HCT116 (cell line): ENCODE measurements at regions not wholly inside any gene's neighbourhood (a gene's known extent, or its start where the extent isn't known, plus 50 kb on each side); places are given as distances from the start of the nearest gene placed in this dataset.

Source experiments
- ATAC-seq: fragments of 200-7000 bp; cut with Tn5 transposase; 2 replicates; pipeline ENCODE4 v1.9.1; 2020; ENCODE audit warnings: mild to moderate bottlenecking, moderate library complexity
- BruUV-seq: library from RNA; stranded (reverse); fragments of 400-500 nt; replicated peaks from 2 replicates; lab custom pipeline; 2021; lab: Mats Ljungman, UMichigan
- CTCF ChIA-PET: fragments of 300-600 bp; sonication (Branson Sonifier 250); formaldehyde crosslinking; loops from one replicate; lab custom pipeline; 2021; ENCODE audit warnings: antibody characterized with exemption; lab: Charles Lee
- POLR2A ChIA-PET: fragments of 300-600, 350-600 bp; sonication (Branson Sonifier 250); formaldehyde crosslinking; loops from one replicate; lab custom pipeline; 2021; ENCODE audit warnings: antibody characterized with exemption; lab: Charles Lee
- RAD21 ChIA-PET, 2 experiments: fragments of 300-600 bp; sonication (Branson Sonifier 250); formaldehyde crosslinking; loops; one replicate each; lab custom pipeline; 2023; ENCODE audit warnings: low total read pairs in 2 of 2; ENCODE audit not compliant: uncharacterized antibody in 2 of 2, unreplicated experiment in 2 of 2, low non-redundant PET in 1 of 2; lab: Charles Lee
- DNase-seq: peaks from one replicate; pipeline ENCODE4 v3.0.0-alpha.2; 2010; ENCODE audit warnings: low read depth, low spot score
- H2AFZ ChIP-seq: fragments of 200-600 bp; shearing (Covaris generic), sonication (generic); 2 replicates; pipeline ENCODE4 v1.6.1; 2017; ENCODE audit warnings: low read depth, mixed run types, mixed read lengths, antibody characterized with exemption, low read length; ENCODE audit not compliant: poor library complexity, severe bottlenecking
- H3K27ac ChIP-seq: 2 replicates; pipeline ENCODE4 v1.5.1; 2012; ENCODE audit warnings: low read depth, low read length
- H3K27me3 ChIP-seq: fragments of 200-600 bp; sonication (generic); 2 replicates; pipeline ENCODE4 v1.6.1; 2016; ENCODE audit warnings: mixed run types, low read length, mixed read lengths; ENCODE audit not compliant: insufficient read depth
- H3K36me3 ChIP-seq, 2 experiments: fragments of 200-500 bp in 1 of 2; fragments of 200-600 bp in 1 of 2; sonication (Bioruptor generic) in 1 of 2; sonication (generic) in 1 of 2; 2 replicates each; pipeline versions ENCODE4 v1.5.1 to v1.6.1; 2014 to 2016; ENCODE audit warnings: low read length in 2 of 2, inconsistent platforms in 1 of 2, mixed read lengths in 1 of 2, mixed run types in 1 of 2; ENCODE audit not compliant: insufficient read depth in 2 of 2, control insufficient read depth in 1 of 2
- H3K4me1 ChIP-seq, 2 experiments: fragments of 200-600 bp in 1 of 2; sonication (generic) in 1 of 2; 2 replicates each; pipeline versions ENCODE4 v1.5.1 to v1.6.1; 2012 to 2017; ENCODE audit warnings: low read length in 2 of 2, inconsistent platforms in 1 of 2, mild to moderate bottlenecking in 1 of 2, mixed read lengths in 1 of 2, mixed run types in 1 of 2, moderate library complexity in 1 of 2; ENCODE audit not compliant: insufficient read depth in 2 of 2, control insufficient read depth in 1 of 2
- H3K4me2 ChIP-seq: fragments of 200-600 bp; sonication (generic); 2 replicates; pipeline ENCODE4 v1.6.1; 2017; ENCODE audit warnings: mixed run types, low read length, mixed read lengths
- H3K4me3 ChIP-seq, 2 experiments: fragments of 200-600 bp in 1 of 2; sonication (generic) in 1 of 2; replicated peaks in 1 of 2; 2 replicates each; pipeline ENCODE4 v1.5.1; 2011 to 2016; ENCODE audit warnings: low read length in 2 of 2, control low read depth in 1 of 2, low read depth in 1 of 2, mild to moderate bottlenecking in 1 of 2, mixed read lengths in 1 of 2, mixed run types in 1 of 2
- H3K79me2 ChIP-seq: fragments of 200-600 bp; sonication (generic); 2 replicates; pipeline ENCODE4 v1.6.1; 2017; ENCODE audit warnings: mild to moderate bottlenecking, mixed run types, low read length, moderate library complexity, mixed read lengths; ENCODE audit not compliant: insufficient read depth
- H3K9ac ChIP-seq: fragments of 200-600 bp; sonication (generic); 2 replicates; pipeline ENCODE4 v1.6.1; 2016; ENCODE audit warnings: low read length, mixed read lengths
- H3K9me2 ChIP-seq: fragments of 200-600 bp; sonication (generic), shearing (Covaris generic); 2 replicates; pipeline ENCODE4 v1.6.1; 2017; ENCODE audit warnings: mixed run types, mild to moderate bottlenecking, moderate library complexity; ENCODE audit not compliant: insufficient read depth
- H3K9me3 ChIP-seq, 2 experiments: fragments of 200-500 bp in 1 of 2; fragments of 200-600 bp in 1 of 2; sonication (Bioruptor generic) in 1 of 2; sonication (generic) in 1 of 2; 2 replicates each; pipeline ENCODE4 v1.6.1; 2014 to 2017; ENCODE audit warnings: low read length in 2 of 2, mixed read lengths in 2 of 2, inconsistent platforms in 1 of 2, low read depth in 1 of 2, mild to moderate bottlenecking in 1 of 2, mixed run types in 1 of 2, moderate library complexity in 1 of 2; ENCODE audit not compliant: control insufficient read depth in 1 of 2, insufficient read depth in 1 of 2
- H4K20me1 ChIP-seq: fragments of 200-600 bp; sonication (generic), shearing (Covaris generic); 2 replicates; pipeline ENCODE4 v1.6.1; 2017; ENCODE audit warnings: mixed run types, mild to moderate bottlenecking, moderate library complexity; ENCODE audit not compliant: insufficient read depth
- CBX3 ChIP-seq: IDR thresholded peaks from 2 replicates; pipeline ENCODE4 v1.6.1; 2012; ENCODE audit warnings: low read depth
- EGR1 ChIP-seq: IDR thresholded peaks from 2 replicates; pipeline ENCODE4 v1.6.1; 2012; ENCODE audit warnings: low read depth
- EZH2 ChIP-seq: fragments of 200-600 bp; sonication (generic); IDR thresholded peaks from 2 replicates; pipeline ENCODE4 v1.6.1; 2017; ENCODE audit warnings: antibody characterized with exemption, mixed run types
- EZH2phosphoT487 ChIP-seq: fragments of 200-600 bp; IDR thresholded peaks from 2 replicates; pipeline ENCODE4 v1.6.1; 2018; ENCODE audit warnings: antibody characterized with exemption, borderline replicate concordance
- FOSL1 ChIP-seq: IDR thresholded peaks from 2 replicates; pipeline ENCODE4 v1.6.1; 2012; ENCODE audit warnings: low read depth
- JUND ChIP-seq: IDR thresholded peaks from 2 replicates; pipeline ENCODE4 v1.6.1; 2012
- POLR2A ChIP-seq: IDR thresholded peaks from 2 replicates; pipeline ENCODE4 v1.7.0; 2011; ENCODE audit warnings: borderline replicate concordance; ENCODE audit not compliant: insufficient read depth, insufficient read length; ENCODE audit errors: extremely low read depth
- POLR2AphosphoS5 ChIP-seq: IDR thresholded peaks from 2 replicates; pipeline ENCODE4 v1.6.1; 2011; ENCODE audit warnings: mild to moderate bottlenecking, low read depth, low read length, moderate library complexity
- SIN3A ChIP-seq: IDR thresholded peaks from 2 replicates; pipeline ENCODE4 v1.6.1; 2012; ENCODE audit warnings: low read depth
- SP1 ChIP-seq: IDR thresholded peaks from 2 replicates; pipeline ENCODE4 v1.6.1; 2012; ENCODE audit warnings: low read depth
- SRF ChIP-seq: IDR thresholded peaks from 2 replicates; pipeline ENCODE4 v1.6.1; 2012; ENCODE audit warnings: low read depth
- TCF7L2 ChIP-seq: IDR thresholded peaks from 2 replicates; pipeline ENCODE4 v1.7.0; 2011; ENCODE audit warnings: borderline replicate concordance, inconsistent platforms; ENCODE audit not compliant: insufficient read depth, insufficient read length; ENCODE audit errors: extremely low read depth
- YY1 ChIP-seq: IDR thresholded peaks from 2 replicates; pipeline ENCODE4 v1.6.1; 2011; ENCODE audit warnings: low read length, low read depth, moderate library complexity, mild to moderate bottlenecking; ENCODE audit not compliant: insufficient replicate concordance; ENCODE audit errors: extremely low read depth
- ZFX ChIP-seq: fragments of 450-650 bp; IDR thresholded peaks from 2 replicates; pipeline ENCODE4 v1.6.1; 2017
- ZNF274 ChIP-seq: fragments of 200-500 bp; sonication (Bioruptor generic); IDR thresholded peaks from 2 replicates; pipeline ENCODE4 v1.6.1; 2014; ENCODE audit warnings: mild to moderate bottlenecking, low read depth, low read length, inconsistent platforms
- intact Hi-C: fragments of 100-400 bp; cut with micrococcal nuclease; formaldehyde crosslinking; loops from 2 replicates; pipeline ENCODE4 v1.10.0; 2022
- TF ChIP-seq, protein P1 (sequence below): IDR thresholded peaks from 2 replicates; pipeline ENCODE4 v1.6.1; 2012
- TF ChIP-seq, protein P2 (sequence below), 3 experiments: fragments of 200-600 bp in 1 of 3; sonication (generic) in 1 of 3; IDR thresholded peaks in 2 of 3; conservative IDR thresholded peaks in 1 of 3; 2 replicates each; pipeline ENCODE4 v1.5.1; 2012 to 2017; ENCODE audit warnings: low read depth in 2 of 3, low read length in 2 of 3, antibody characterized with exemption in 1 of 3, borderline replicate concordance in 1 of 3, control low read depth in 1 of 3, mild to moderate bottlenecking in 1 of 3, mixed read lengths in 1 of 3, mixed run types in 1 of 3, moderate library complexity in 1 of 3; ENCODE audit not compliant: insufficient read depth in 1 of 3
- TF ChIP-seq, protein P3 (sequence below): IDR thresholded peaks from 2 replicates; pipeline ENCODE4 v1.6.1; 2012
- TF ChIP-seq, protein P4 (sequence below): IDR thresholded peaks from 2 replicates; pipeline ENCODE4 v1.6.1; 2011; ENCODE audit warnings: mild to moderate bottlenecking, low read length, moderate library complexity; ENCODE audit not compliant: insufficient replicate concordance; ENCODE audit errors: extremely low read depth

DNA sequence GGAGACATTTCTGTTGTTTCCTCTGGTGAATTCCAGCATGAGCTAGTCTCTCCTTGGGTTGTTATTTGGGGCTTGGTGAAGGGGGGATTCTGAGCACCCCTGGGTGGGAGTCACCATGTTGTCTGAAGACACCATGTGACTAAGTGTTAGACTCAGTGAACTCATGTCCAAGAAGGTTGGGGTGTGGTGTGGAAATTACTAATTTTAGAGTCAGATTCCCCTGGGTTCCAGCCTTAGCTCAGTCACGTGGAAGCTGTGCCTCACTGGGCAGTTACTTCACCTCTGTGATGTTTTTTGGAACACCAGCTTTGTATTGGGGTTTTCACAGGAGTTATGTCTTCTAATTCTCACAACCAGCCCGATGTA, 171.5 kb downstream of the RPLP1 start:
- CTCF ChIA-PET = no interaction called here
- TF ChIP-seq EGR1 (no peak), EZH2 (no peak), FOSL1 (no peak), POLR2A (no peak), SP1 (no peak), TCF7L2 (no peak), EZH2phosphoT487 (no peak), ZFX (no peak), ZNF274 (no peak), YY1 (no peak), CBX3 (no peak), SRF (no peak), SIN3A (no peak), POLR2AphosphoS5 (no peak), JUND (no peak)
- TF ChIP-seq, protein P1, sequence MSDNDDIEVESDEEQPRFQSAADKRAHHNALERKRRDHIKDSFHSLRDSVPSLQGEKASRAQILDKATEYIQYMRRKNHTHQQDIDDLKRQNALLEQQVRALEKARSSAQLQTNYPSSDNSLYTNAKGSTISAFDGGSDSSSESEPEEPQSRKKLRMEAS = no peak
- TF ChIP-seq, protein P2, sequence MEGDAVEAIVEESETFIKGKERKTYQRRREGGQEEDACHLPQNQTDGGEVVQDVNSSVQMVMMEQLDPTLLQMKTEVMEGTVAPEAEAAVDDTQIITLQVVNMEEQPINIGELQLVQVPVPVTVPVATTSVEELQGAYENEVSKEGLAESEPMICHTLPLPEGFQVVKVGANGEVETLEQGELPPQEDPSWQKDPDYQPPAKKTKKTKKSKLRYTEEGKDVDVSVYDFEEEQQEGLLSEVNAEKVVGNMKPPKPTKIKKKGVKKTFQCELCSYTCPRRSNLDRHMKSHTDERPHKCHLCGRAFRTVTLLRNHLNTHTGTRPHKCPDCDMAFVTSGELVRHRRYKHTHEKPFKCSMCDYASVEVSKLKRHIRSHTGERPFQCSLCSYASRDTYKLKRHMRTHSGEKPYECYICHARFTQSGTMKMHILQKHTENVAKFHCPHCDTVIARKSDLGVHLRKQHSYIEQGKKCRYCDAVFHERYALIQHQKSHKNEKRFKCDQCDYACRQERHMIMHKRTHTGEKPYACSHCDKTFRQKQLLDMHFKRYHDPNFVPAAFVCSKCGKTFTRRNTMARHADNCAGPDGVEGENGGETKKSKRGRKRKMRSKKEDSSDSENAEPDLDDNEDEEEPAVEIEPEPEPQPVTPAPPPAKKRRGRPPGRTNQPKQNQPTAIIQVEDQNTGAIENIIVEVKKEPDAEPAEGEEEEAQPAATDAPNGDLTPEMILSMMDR (IDR thresholded peaks at IDR 0.05 in 2 of 3, conservative IDR thresholded peaks at IDR 0.05 in 1 of 3; ENCODE audit: borderline replicate concordance in 1 of 3, insufficient read depth in 1 of 3, low read depth in 2 of 3, low read length in 2 of 3) = no peak
- TF ChIP-seq, protein P3, sequence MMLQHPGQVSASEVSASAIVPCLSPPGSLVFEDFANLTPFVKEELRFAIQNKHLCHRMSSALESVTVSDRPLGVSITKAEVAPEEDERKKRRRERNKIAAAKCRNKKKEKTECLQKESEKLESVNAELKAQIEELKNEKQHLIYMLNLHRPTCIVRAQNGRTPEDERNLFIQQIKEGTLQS = no peak
- TF ChIP-seq, protein P4, sequence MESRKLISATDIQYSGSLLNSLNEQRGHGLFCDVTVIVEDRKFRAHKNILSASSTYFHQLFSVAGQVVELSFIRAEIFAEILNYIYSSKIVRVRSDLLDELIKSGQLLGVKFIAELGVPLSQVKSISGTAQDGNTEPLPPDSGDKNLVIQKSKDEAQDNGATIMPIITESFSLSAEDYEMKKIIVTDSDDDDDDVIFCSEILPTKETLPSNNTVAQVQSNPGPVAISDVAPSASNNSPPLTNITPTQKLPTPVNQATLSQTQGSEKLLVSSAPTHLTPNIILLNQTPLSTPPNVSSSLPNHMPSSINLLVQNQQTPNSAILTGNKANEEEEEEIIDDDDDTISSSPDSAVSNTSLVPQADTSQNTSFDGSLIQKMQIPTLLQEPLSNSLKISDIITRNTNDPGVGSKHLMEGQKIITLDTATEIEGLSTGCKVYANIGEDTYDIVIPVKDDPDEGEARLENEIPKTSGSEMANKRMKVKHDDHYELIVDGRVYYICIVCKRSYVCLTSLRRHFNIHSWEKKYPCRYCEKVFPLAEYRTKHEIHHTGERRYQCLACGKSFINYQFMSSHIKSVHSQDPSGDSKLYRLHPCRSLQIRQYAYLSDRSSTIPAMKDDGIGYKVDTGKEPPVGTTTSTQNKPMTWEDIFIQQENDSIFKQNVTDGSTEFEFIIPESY = no peak
- POLR2A ChIA-PET = no interaction called here
- DNase-seq (no peak), ATAC-seq (no peak)
- Histone ChIP-seq H3K79me2 (no peaks in the 10 kb centered on the region), H2AFZ (no peak overlapping the region), H3K9me3 (no peaks in the 10 kb centered on the region), H4K20me1 (no peaks in the 10 kb centered on the region), H3K9ac (no peak overlapping the region), H3K4me1 (no peaks in the 10 kb centered on the region), H3K27me3 (peaks cover 28% of the 10 kb centered on the region; the same call in 1 of the 2 replicates), H3K9me2 (no peaks in the 10 kb centered on the region), H3K4me2 (no peak overlapping the region), H3K27ac (no peak overlapping the region), H3K4me3 (no peak overlapping the region), H3K36me3 (no peaks in the 10 kb centered on the region)
- RAD21 ChIA-PET = no interaction called here
- no TSS peak for BruUV-seq
- intact Hi-C loops = no loop called here
